ENCODE measurements at regions not wholly inside any gene's neighbourhood (a gene's known extent, or its start where the extent isn't known, plus 50 kb on each side); places are given as distances from the start of the nearest gene placed in this dataset.
A peak's percentile ranks its signal among the peaks of the same experiment; 100 is the strongest.

DNA sequence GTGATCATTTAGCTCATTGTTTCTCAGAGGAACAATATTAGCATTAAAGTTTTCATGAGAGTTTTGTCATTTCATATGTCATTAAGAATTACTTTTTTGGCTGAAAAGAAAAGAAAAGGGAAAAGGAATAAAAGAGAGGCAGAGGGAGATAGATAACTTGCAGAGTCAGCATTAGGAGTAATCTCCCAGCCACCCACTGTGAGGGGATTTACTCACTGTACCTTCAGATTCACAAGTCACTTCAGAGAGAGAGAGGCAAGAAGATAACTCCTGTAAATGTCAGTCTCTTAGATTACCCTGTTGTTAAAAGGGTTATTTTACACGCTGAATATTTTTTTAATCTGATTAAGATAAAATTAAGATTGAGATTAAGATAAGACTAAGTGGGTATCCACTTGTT, 125.2 kb downstream of the POU4F1 start:
- Mint-ChIP-seq H3K36me3 (ENCODE audit: low read depth) (no peaks in the 10 kb centered on the region), H3K4me3 (no peak overlapping the region), H3K4me1 (peaks cover 5% of the 10 kb centered on the region; the same call in 2 of the 3 replicates), H3K27me3 (ENCODE audit: insufficient read depth, low read depth, poor library complexity) (no peaks in the 10 kb centered on the region), H3K9me3 (no peaks in the 10 kb centered on the region), H3K27ac (peak overlapping the region; percentile 26)
- H3K27ac ChIP-seq (ENCODE audit: low read depth): no peak overlapping the region
- peak; percentile 13 for DNase-seq (ENCODE audit: low spot score)
- peaks cover 3% of the 10 kb centered on the region; the same call in 1 of the 2 replicates for H3K4me1 ChIP-seq (ENCODE audit: insufficient read depth)
- H2AFZ ChIP-seq: no peak overlapping the region
- H3K36me3 ChIP-seq (ENCODE audit: insufficient read depth): no peaks in the 10 kb centered on the region
- H3K79me2 ChIP-seq (replicated peaks; ENCODE audit: insufficient read depth): no peaks in the 10 kb centered on the region
- H3F3A ChIP-seq (replicated peaks; ENCODE audit: low read depth): no peaks in the 10 kb centered on the region
- H4K20me1 ChIP-seq (replicated peaks; ENCODE audit: insufficient read depth): no peaks in the 10 kb centered on the region
- H3K4me2 ChIP-seq: no peak overlapping the region
- H3K27me3 ChIP-seq (ENCODE audit: insufficient read depth): no peaks in the 10 kb centered on the region
- H3K9me2 ChIP-seq (ENCODE audit: insufficient read depth): no peaks in the 10 kb centered on the region
- no peak for TF ChIP-seq ZNF331 (CRISPR knock-in tag; IDR thresholded peaks at IDR 0.05; ENCODE audit: low read depth)
- TF ChIP-seq CREB1 (CRISPR knock-in tag; IDR thresholded peaks at IDR 0.05; ENCODE audit: low read depth): no peak
- TF ChIP-seq POLR2AphosphoS5 (IDR thresholded peaks at IDR 0.05; ENCODE audit: low read depth): no peak
- TF ChIP-seq EZH2phosphoT487 (IDR thresholded peaks at IDR 0.05; ENCODE audit: unreplicated experiment): no peak
- TF ChIP-seq, protein P1, sequence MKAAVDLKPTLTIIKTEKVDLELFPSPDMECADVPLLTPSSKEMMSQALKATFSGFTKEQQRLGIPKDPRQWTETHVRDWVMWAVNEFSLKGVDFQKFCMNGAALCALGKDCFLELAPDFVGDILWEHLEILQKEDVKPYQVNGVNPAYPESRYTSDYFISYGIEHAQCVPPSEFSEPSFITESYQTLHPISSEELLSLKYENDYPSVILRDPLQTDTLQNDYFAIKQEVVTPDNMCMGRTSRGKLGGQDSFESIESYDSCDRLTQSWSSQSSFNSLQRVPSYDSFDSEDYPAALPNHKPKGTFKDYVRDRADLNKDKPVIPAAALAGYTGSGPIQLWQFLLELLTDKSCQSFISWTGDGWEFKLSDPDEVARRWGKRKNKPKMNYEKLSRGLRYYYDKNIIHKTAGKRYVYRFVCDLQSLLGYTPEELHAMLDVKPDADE (IDR thresholded peaks at IDR 0.05): no peak
- no peak for TF ChIP-seq EZH2 (IDR thresholded peaks at IDR 0.05; ENCODE audit: low read depth, unreplicated experiment)
- TF ChIP-seq, protein P2, sequence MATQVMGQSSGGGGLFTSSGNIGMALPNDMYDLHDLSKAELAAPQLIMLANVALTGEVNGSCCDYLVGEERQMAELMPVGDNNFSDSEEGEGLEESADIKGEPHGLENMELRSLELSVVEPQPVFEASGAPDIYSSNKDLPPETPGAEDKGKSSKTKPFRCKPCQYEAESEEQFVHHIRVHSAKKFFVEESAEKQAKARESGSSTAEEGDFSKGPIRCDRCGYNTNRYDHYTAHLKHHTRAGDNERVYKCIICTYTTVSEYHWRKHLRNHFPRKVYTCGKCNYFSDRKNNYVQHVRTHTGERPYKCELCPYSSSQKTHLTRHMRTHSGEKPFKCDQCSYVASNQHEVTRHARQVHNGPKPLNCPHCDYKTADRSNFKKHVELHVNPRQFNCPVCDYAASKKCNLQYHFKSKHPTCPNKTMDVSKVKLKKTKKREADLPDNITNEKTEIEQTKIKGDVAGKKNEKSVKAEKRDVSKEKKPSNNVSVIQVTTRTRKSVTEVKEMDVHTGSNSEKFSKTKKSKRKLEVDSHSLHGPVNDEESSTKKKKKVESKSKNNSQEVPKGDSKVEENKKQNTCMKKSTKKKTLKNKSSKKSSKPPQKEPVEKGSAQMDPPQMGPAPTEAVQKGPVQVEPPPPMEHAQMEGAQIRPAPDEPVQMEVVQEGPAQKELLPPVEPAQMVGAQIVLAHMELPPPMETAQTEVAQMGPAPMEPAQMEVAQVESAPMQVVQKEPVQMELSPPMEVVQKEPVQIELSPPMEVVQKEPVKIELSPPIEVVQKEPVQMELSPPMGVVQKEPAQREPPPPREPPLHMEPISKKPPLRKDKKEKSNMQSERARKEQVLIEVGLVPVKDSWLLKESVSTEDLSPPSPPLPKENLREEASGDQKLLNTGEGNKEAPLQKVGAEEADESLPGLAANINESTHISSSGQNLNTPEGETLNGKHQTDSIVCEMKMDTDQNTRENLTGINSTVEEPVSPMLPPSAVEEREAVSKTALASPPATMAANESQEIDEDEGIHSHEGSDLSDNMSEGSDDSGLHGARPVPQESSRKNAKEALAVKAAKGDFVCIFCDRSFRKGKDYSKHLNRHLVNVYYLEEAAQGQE (IDR thresholded peaks at IDR 0.05; ENCODE audit: unreplicated experiment): no peak
- TF ChIP-seq JUNB (IDR thresholded peaks at IDR 0.05; ENCODE audit: unreplicated experiment): no peak
- TF ChIP-seq, protein P3, sequence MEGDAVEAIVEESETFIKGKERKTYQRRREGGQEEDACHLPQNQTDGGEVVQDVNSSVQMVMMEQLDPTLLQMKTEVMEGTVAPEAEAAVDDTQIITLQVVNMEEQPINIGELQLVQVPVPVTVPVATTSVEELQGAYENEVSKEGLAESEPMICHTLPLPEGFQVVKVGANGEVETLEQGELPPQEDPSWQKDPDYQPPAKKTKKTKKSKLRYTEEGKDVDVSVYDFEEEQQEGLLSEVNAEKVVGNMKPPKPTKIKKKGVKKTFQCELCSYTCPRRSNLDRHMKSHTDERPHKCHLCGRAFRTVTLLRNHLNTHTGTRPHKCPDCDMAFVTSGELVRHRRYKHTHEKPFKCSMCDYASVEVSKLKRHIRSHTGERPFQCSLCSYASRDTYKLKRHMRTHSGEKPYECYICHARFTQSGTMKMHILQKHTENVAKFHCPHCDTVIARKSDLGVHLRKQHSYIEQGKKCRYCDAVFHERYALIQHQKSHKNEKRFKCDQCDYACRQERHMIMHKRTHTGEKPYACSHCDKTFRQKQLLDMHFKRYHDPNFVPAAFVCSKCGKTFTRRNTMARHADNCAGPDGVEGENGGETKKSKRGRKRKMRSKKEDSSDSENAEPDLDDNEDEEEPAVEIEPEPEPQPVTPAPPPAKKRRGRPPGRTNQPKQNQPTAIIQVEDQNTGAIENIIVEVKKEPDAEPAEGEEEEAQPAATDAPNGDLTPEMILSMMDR (conservative IDR thresholded peaks at IDR 0.05; ENCODE audit: low read depth in 2 of 2): no peak
- no peak for TF ChIP-seq STAT1 (IDR thresholded peaks at IDR 0.05; ENCODE audit: unreplicated experiment)
- no peak for TF ChIP-seq ZNF114 (CRISPR knock-in tag; IDR thresholded peaks at IDR 0.05)
- TF ChIP-seq NANOG (IDR thresholded peaks at IDR 0.05; ENCODE audit: borderline replicate concordance): no peak
- TF ChIP-seq, protein P4, sequence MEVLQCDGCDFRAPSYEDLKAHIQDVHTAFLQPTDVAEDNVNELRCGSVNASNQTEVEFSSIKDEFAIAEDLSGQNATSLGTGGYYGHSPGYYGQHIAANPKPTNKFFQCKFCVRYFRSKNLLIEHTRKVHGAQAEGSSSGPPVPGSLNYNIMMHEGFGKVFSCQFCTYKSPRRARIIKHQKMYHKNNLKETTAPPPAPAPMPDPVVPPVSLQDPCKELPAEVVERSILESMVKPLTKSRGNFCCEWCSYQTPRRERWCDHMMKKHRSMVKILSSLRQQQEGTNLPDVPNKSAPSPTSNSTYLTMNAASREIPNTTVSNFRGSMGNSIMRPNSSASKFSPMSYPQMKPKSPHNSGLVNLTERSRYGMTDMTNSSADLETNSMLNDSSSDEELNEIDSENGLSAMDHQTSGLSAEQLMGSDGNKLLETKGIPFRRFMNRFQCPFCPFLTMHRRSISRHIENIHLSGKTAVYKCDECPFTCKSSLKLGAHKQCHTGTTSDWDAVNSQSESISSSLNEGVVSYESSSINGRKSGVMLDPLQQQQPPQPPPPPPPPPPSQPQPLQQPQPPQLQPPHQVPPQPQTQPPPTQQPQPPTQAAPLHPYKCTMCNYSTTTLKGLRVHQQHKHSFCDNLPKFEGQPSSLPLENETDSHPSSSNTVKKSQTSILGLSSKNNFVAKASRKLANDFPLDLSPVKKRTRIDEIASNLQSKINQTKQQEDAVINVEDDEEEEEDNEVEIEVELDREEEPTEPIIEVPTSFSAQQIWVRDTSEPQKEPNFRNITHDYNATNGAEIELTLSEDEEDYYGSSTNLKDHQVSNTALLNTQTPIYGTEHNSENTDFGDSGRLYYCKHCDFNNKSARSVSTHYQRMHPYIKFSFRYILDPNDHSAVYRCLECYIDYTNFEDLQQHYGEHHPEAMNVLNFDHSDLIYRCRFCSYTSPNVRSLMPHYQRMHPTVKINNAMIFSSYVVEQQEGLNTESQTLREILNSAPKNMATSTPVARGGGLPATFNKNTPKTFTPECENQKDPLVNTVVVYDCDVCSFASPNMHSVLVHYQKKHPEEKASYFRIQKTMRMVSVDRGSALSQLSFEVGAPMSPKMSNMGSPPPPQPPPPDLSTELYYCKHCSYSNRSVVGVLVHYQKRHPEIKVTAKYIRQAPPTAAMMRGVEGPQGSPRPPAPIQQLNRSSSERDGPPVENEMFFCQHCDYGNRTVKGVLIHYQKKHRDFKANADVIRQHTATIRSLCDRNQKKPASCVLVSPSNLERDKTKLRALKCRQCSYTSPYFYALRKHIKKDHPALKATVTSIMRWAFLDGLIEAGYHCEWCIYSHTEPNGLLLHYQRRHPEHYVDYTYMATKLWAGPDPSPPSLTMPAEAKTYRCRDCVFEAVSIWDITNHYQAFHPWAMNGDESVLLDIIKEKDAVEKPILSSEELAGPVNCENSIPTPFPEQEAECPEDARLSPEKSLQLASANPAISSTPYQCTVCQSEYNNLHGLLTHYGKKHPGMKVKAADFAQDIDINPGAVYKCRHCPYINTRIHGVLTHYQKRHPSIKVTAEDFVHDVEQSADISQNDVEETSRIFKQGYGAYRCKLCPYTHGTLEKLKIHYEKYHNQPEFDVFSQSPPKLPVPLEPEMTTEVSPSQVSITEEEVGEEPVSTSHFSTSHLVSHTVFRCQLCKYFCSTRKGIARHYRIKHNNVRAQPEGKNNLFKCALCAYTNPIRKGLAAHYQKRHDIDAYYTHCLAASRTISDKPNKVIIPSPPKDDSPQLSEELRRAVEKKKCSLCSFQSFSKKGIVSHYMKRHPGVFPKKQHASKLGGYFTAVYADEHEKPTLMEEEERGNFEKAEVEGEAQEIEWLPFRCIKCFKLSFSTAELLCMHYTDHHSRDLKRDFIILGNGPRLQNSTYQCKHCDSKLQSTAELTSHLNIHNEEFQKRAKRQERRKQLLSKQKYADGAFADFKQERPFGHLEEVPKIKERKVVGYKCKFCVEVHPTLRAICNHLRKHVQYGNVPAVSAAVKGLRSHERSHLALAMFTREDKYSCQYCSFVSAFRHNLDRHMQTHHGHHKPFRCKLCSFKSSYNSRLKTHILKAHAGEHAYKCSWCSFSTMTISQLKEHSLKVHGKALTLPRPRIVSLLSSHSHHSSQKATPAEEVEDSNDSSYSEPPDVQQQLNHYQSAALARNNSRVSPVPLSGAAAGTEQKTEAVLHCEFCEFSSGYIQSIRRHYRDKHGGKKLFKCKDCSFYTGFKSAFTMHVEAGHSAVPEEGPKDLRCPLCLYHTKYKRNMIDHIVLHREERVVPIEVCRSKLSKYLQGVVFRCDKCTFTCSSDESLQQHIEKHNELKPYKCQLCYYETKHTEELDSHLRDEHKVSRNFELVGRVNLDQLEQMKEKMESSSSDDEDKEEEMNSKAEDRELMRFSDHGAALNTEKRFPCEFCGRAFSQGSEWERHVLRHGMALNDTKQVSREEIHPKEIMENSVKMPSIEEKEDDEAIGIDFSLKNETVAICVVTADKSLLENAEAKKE (CRISPR knock-in tag; IDR thresholded peaks at IDR 0.05): no peak
- no peak overlapping the region for H3K4me3 ChIP-seq
- ATAC-seq: peak; percentile 25; the same call in 1 of the 3 replicates

Data from GM23338 (cell line).